ENCODE measurements at regions not wholly inside any gene's neighbourhood (a gene's known extent, or its start where the extent isn't known, plus 50 kb on each side); places are given as distances from the start of the nearest gene placed in this dataset.

- no peak for TF ChIP-seq CTCF (IDR thresholded peaks at IDR 0.05)
- intact Hi-C loops (cut with DNase I): no loop called here
- no peaks in the 10 kb centered on the region for H3K4me1 ChIP-seq
- H3K9ac ChIP-seq (ENCODE audit: low read depth in 2 of 2, low read length in 2 of 2): no peak overlapping the region
- no peak for DNase-seq
- no peaks in the 10 kb centered on the region for H3K36me3 ChIP-seq
- H3K27me3 ChIP-seq: no peaks in the 10 kb centered on the region
- H3K4me3 ChIP-seq: no peak overlapping the region
- H3K27ac ChIP-seq: no peak overlapping the region
- no peaks in the 10 kb centered on the region for H3K9me3 ChIP-seq
These were observed 208.9 kb upstream of the PRR16 start for GRCh38 chr5:120255214-120255613.

GRCh38 chr5:120256376-120256775 lies 207.7 kb upstream of the PRR16 start:
- H3K27me3 ChIP-seq: no peaks in the 10 kb centered on the region
- H3K27ac ChIP-seq: no peak overlapping the region
- no peak for TF ChIP-seq CTCF (IDR thresholded peaks at IDR 0.05)

GRCh38 chr5:120257358-120257971 lies 206.6 kb upstream of the PRR16 start:
- Histone ChIP-seq H3K4me1 (no peaks in the 10 kb centered on the region), H3K4me3 (no peak overlapping the region), H3K27ac (no peak overlapping the region), H3K27me3 (no peaks in the 10 kb centered on the region), H3K9ac (ENCODE audit: low read depth in 2 of 2, low read length in 2 of 2) (no peak overlapping the region), H3K9me3 (no peaks in the 10 kb centered on the region), H3K36me3 (no peaks in the 10 kb centered on the region)
- intact Hi-C loops (cut with DNase I): no loop called here
- TF ChIP-seq CTCF (IDR thresholded peaks at IDR 0.05): no peak
- no peak for DNase-seq

More at GRCh38 chr5:120256376-120256775, 207.7 kb upstream of the PRR16 start:
- Histone ChIP-seq H3K9me3 (no peaks in the 10 kb centered on the region), H3K4me3 (no peak overlapping the region), H3K4me1 (no peaks in the 10 kb centered on the region), H3K9ac (ENCODE audit: low read depth in 2 of 2, low read length in 2 of 2) (no peak overlapping the region), H3K36me3 (no peaks in the 10 kb centered on the region)
- intact Hi-C loops (cut with DNase I): no loop called here
- no peak for DNase-seq

GRCh38 chr5:120258123-120258522 lies 206.0 kb upstream of the PRR16 start:
- Histone ChIP-seq H3K27me3 (no peaks in the 10 kb centered on the region), H3K4me3 (no peak overlapping the region), H3K4me1 (no peaks in the 10 kb centered on the region), H3K36me3 (no peaks in the 10 kb centered on the region), H3K27ac (no peak overlapping the region), H3K9me3 (no peaks in the 10 kb centered on the region), H3K9ac (ENCODE audit: low read depth in 2 of 2, low read length in 2 of 2) (no peak overlapping the region)
- TF ChIP-seq CTCF (IDR thresholded peaks at IDR 0.05): no peak
- intact Hi-C loops (cut with DNase I): no loop called here
- no peak for DNase-seq

GRCh38 chr5:120260651-120261050 lies 203.4 kb upstream of the PRR16 start:
- Histone ChIP-seq H3K9me3 (no peaks in the 10 kb centered on the region), H3K4me1 (no peaks in the 10 kb centered on the region), H3K9ac (ENCODE audit: low read depth in 2 of 2, low read length in 2 of 2) (no peak overlapping the region), H3K4me3 (no peak overlapping the region), H3K36me3 (no peaks in the 10 kb centered on the region), H3K27ac (no peak overlapping the region), H3K27me3 (no peaks in the 10 kb centered on the region)
- DNase-seq: no peak
- no peak for TF ChIP-seq CTCF (IDR thresholded peaks at IDR 0.05)
- intact Hi-C loops (cut with DNase I): no loop called here

Data from colonic mucosa (tissue), 4 donors.